GM23338 (cell line): ENCODE measurements at regions not wholly inside any gene's neighbourhood (a gene's known extent, or its start where the extent isn't known, plus 50 kb on each side); places are given as distances from the start of the nearest gene placed in this dataset.
"Not testable (repeated sequence)": the region's sequence is repeated elsewhere in the genome, so short reads cannot be mapped to it uniquely, and the experiment has no call there.

Experiments
- ATAC-seq: fragments of 200-7000 bp; cut with Tn5 transposase; 3 replicates; pipeline ENCODE4 v1.9.1; 2020
- DNase-seq: peaks from one replicate; pipeline ENCODE4 v3.0.0-alpha.2; 2015; ENCODE audit warnings: low spot score
- H2AFZ ChIP-seq: fragments of 200-600 bp; sonication (generic); 2 replicates; pipeline ENCODE4 v1.8.0; 2016; ENCODE audit warnings: antibody characterized with exemption, mild to moderate bottlenecking, moderate library complexity
- H3F3A ChIP-seq: fragments of 200-600 bp; sonication (generic); replicated peaks from 2 replicates; pipeline ENCODE4 v1.8.0; 2017; ENCODE audit warnings: antibody characterized with exemption, mixed run types, low read depth
- H3K27ac ChIP-seq: fragments of 200-600 bp; sonication (generic); 2 replicates; pipeline ENCODE4 v1.6.1; 2016; ENCODE audit warnings: low read depth
- H3K27me3 ChIP-seq: fragments of 200-600 bp; sonication (generic); 2 replicates; pipeline ENCODE4 v1.8.0; 2016; ENCODE audit warnings: mild to moderate bottlenecking, mixed run types, moderate library complexity; ENCODE audit not compliant: insufficient read depth
- H3K36me3 ChIP-seq: fragments of 200-600 bp; sonication (generic); 2 replicates; pipeline ENCODE4 v1.8.0; 2016; ENCODE audit warnings: mild to moderate bottlenecking; ENCODE audit not compliant: insufficient read depth
- H3K4me1 ChIP-seq: fragments of 200-600 bp; sonication (generic); 2 replicates; pipeline ENCODE4 v1.8.0; 2016; ENCODE audit warnings: mild to moderate bottlenecking, moderate library complexity; ENCODE audit not compliant: insufficient read depth
- H3K4me2 ChIP-seq: fragments of 200-600 bp; sonication (generic); 2 replicates; pipeline ENCODE4 v1.7.1; 2017; ENCODE audit warnings: mixed run types
- H3K4me3 ChIP-seq: fragments of 200-600 bp; sonication (generic); 2 replicates; pipeline ENCODE4 v1.6.1; 2016; ENCODE audit warnings: mixed run types
- H3K79me2 ChIP-seq: fragments of 200-600 bp; sonication (generic); replicated peaks from 2 replicates; pipeline ENCODE4 v1.8.0; 2017; ENCODE audit warnings: mild to moderate bottlenecking; ENCODE audit not compliant: insufficient read depth
- H3K9me2 ChIP-seq: fragments of 200-600 bp; sonication (generic); 2 replicates; pipeline ENCODE4 v1.8.0; 2017; ENCODE audit not compliant: insufficient read depth
- H4K20me1 ChIP-seq: fragments of 200-600 bp; sonication (generic); replicated peaks from 2 replicates; pipeline ENCODE4 v1.8.0; 2017; ENCODE audit warnings: mild to moderate bottlenecking; ENCODE audit not compliant: insufficient read depth
- H3K27ac Mint-ChIP-seq: 2 replicates; pipeline ENCODE4 v1.8.0; 2020; ENCODE audit warnings: inconsistent platforms, mild to moderate bottlenecking, moderate library complexity, mixed read lengths
- H3K27me3 Mint-ChIP-seq: 3 replicates; pipeline ENCODE4 v1.8.0; 2022; ENCODE audit warnings: low read depth, mild to moderate bottlenecking, moderate library complexity, mixed read lengths, inconsistent platforms; ENCODE audit not compliant: insufficient read depth, poor library complexity
- H3K36me3 Mint-ChIP-seq: 3 replicates; pipeline ENCODE4 v1.8.0; 2021; ENCODE audit warnings: low read depth, mild to moderate bottlenecking, inconsistent platforms, moderate library complexity, mixed read lengths
- H3K4me1 Mint-ChIP-seq: 3 replicates; pipeline ENCODE4 v1.8.0; 2020; ENCODE audit warnings: mild to moderate bottlenecking, inconsistent platforms, mixed read lengths
- H3K4me3 Mint-ChIP-seq: 3 replicates; pipeline ENCODE4 v1.8.0; 2021; ENCODE audit warnings: moderate library complexity, mild to moderate bottlenecking, inconsistent platforms, mixed read lengths
- H3K9me3 Mint-ChIP-seq: 3 replicates; pipeline ENCODE4 v1.8.0; 2020; ENCODE audit warnings: moderate library complexity, mild to moderate bottlenecking, inconsistent platforms, mixed read lengths
- CREB1 ChIP-seq: fragments of 250-450 bp; sonication (Bioruptor Pico); IDR thresholded peaks from 2 replicates; pipeline ENCODE4 v1.5.0; 2020; ENCODE audit warnings: low read depth, mild to moderate bottlenecking, moderate library complexity
- ETS1 ChIP-seq: IDR thresholded peaks from 2 replicates; pipeline ENCODE4 v1.6.1; 2016; ENCODE audit warnings: antibody characterized with exemption
- EZH2phosphoT487 ChIP-seq: fragments of 200-600 bp; sonication (generic); IDR thresholded peaks from one replicate; pipeline ENCODE4 v1.8.1; 2018; ENCODE audit warnings: antibody characterized with exemption; ENCODE audit not compliant: unreplicated experiment
- JUNB ChIP-seq: IDR thresholded peaks from one replicate; pipeline ENCODE4 v1.6.1; 2016; ENCODE audit warnings: antibody characterized with exemption; ENCODE audit not compliant: unreplicated experiment
- ZNF114 ChIP-seq: fragments of 250-450 bp; sonication (Bioruptor Pico); IDR thresholded peaks from 2 replicates; pipeline ENCODE4 v1.5.0; 2020; ENCODE audit warnings: mild to moderate bottlenecking, moderate library complexity
- ZNF462 ChIP-seq: fragments of 250-450 bp; sonication (Bioruptor Pico); IDR thresholded peaks from 2 replicates; pipeline ENCODE4 v1.5.0; 2020; ENCODE audit warnings: mild to moderate bottlenecking, moderate library complexity

- H3K27me3 Mint-ChIP-seq, H3K27ac Mint-ChIP-seq, H3K4me1 ChIP-seq, H3K4me3 ChIP-seq, H2AFZ ChIP-seq, H3K27me3 ChIP-seq, H3K9me2 ChIP-seq, H3K4me2 ChIP-seq, H3F3A ChIP-seq, H3K36me3 ChIP-seq, H3K4me1 Mint-ChIP-seq, H3K4me3 Mint-ChIP-seq, H3K79me2 ChIP-seq, H3K27ac ChIP-seq, H4K20me1 ChIP-seq, ATAC-seq, DNase-seq: not testable (repeated sequence)
- H3K36me3 Mint-ChIP-seq, result peaks cover 24% of the 10 kb centered on the region; the same call in 2 of the 3 replicates
- H3K9me3 Mint-ChIP-seq, result peaks cover 50% of the 10 kb centered on the region
These were observed 751.2 kb upstream of the MEF2C start for GRCh38 chr5:89634176-89634575.

- not testable (repeated sequence) for H3K4me1 ChIP-seq, H3K4me1 Mint-ChIP-seq, H3K36me3 ChIP-seq, ATAC-seq, H3K36me3 Mint-ChIP-seq, H3K4me2 ChIP-seq, H3K27me3 Mint-ChIP-seq, H3K27ac ChIP-seq, H3K27me3 ChIP-seq, H3K4me3 ChIP-seq, H3K9me2 ChIP-seq, H2AFZ ChIP-seq, H3K27ac Mint-ChIP-seq, H3K79me2 ChIP-seq, DNase-seq, H4K20me1 ChIP-seq, H3K4me3 Mint-ChIP-seq, H3F3A ChIP-seq
- H3K9me3 Mint-ChIP-seq, result peaks cover 33% of the 10 kb centered on the region
These were observed 747.1 kb upstream of the MEF2C start for GRCh38 chr5:89630064-89630463.

GRCh38 chr5:89628876-89629635 is 746.1 kb upstream of the MEF2C start:
- Mint-ChIP-seq H3K4me1 (no peaks in the 10 kb centered on the region), H3K27ac (no peak overlapping the region), H3K36me3 (peaks cover 7% of the 10 kb centered on the region; the same call in 1 of the 3 replicates), H3K4me3 (no peak overlapping the region), H3K27me3 (no peaks in the 10 kb centered on the region), H3K9me3 (peaks cover 25% of the 10 kb centered on the region)
- Histone ChIP-seq H3F3A (no peaks in the 10 kb centered on the region), H3K9me2 (no peaks in the 10 kb centered on the region), H3K27me3 (no peaks in the 10 kb centered on the region), H3K36me3 (no peaks in the 10 kb centered on the region), H3K79me2 (no peaks in the 10 kb centered on the region), H2AFZ (no peak overlapping the region), H3K4me3 (no peak overlapping the region), H3K4me1 (no peaks in the 10 kb centered on the region), H3K27ac (no peak overlapping the region), H3K4me2 (no peak overlapping the region), H4K20me1 (no peaks in the 10 kb centered on the region)
- DNase-seq, result no peak
- ATAC-seq, result no peak
- TF ChIP-seq ZNF114 (CRISPR knock-in tag) (no peak), JUNB (no peak), CREB1 (CRISPR knock-in tag) (no peak), ZNF462 (CRISPR knock-in tag) (no peak), ETS1 (no peak), EZH2phosphoT487 (no peak)
